Breast epithelium (tissue), 4 donors: ENCODE measurements at regions not wholly inside any gene's neighbourhood (a gene's known extent, or its start where the extent isn't known, plus 50 kb on each side); places are given as distances from the start of the nearest gene placed in this dataset.

Experiments
- DNase-seq, 2 donors: peaks; one replicate each; pipeline ENCODE4 v3.0.0-alpha.2; 2019; ENCODE audit warnings: low spot score in 2 of 2
- H3K27ac ChIP-seq, 2 donors: fragments of 200-600 bp; sonication (generic) in 1 of 2; one replicate each; pipeline ENCODE4 v1.5.1; 2016 to 2019; ENCODE audit warnings: mild to moderate bottlenecking in 1 of 2
- H3K27me3 ChIP-seq, 2 donors: fragments of 200-600 bp; sonication (generic) in 1 of 2; one replicate each; pipeline versions ENCODE4 v1.5.1 to v1.6.0; 2017 to 2019; ENCODE audit warnings: control low read depth in 1 of 2, mild to moderate bottlenecking in 1 of 2
- H3K36me3 ChIP-seq: fragments of 200-600 bp; one replicate; pipeline ENCODE4 v1.5.1; 2019
- H3K4me1 ChIP-seq, 2 donors: fragments of 200-600 bp; sonication (generic); one replicate each; pipeline ENCODE4 v1.5.1; 2016 to 2019; ENCODE audit warnings: control low read depth in 1 of 2
- H3K4me3 ChIP-seq, 3 donors: fragments of 200-600 bp; sonication (generic); 1 replicate in 2 of 3; 2 replicates in 1 of 3; pipeline ENCODE4 v1.5.1; 2016 to 2019; ENCODE audit warnings: mild to moderate bottlenecking in 3 of 3, moderate library complexity in 2 of 3
- H3K9me3 ChIP-seq, 2 donors: fragments of 200-600 bp; sonication (generic) in 1 of 2; one replicate each; pipeline ENCODE4 v1.5.1; 2016 to 2019; ENCODE audit warnings: control low read depth in 1 of 2
- POLR2A ChIP-seq: fragments of 450-650 bp; IDR thresholded peaks from one replicate; pipeline ENCODE4 v1.6.1; 2016; ENCODE audit warnings: antibody characterized with exemption, mild to moderate bottlenecking, moderate library complexity
- POLR2AphosphoS5 ChIP-seq, 3 donors: sonication (generic); formaldehyde crosslinking; IDR thresholded peaks; one replicate each; pipeline ENCODE4 v1.6.1; 2017; ENCODE audit warnings: antibody characterized with exemption in 3 of 3
- intact Hi-C: fragments of 100-400 bp; cut with DNase I; formaldehyde crosslinking; loops from one replicate; pipeline ENCODE4 v1.15.1; 2023; ENCODE audit warnings: low total_unique reads
- TF ChIP-seq, protein P1 (sequence below), 3 donors: fragments of 450-650 bp; IDR thresholded peaks; one replicate each; pipeline ENCODE4 v1.5.1; 2016 to 2017; ENCODE audit warnings: antibody characterized with exemption in 3 of 3, mild to moderate bottlenecking in 3 of 3, moderate library complexity in 3 of 3

DNA sequence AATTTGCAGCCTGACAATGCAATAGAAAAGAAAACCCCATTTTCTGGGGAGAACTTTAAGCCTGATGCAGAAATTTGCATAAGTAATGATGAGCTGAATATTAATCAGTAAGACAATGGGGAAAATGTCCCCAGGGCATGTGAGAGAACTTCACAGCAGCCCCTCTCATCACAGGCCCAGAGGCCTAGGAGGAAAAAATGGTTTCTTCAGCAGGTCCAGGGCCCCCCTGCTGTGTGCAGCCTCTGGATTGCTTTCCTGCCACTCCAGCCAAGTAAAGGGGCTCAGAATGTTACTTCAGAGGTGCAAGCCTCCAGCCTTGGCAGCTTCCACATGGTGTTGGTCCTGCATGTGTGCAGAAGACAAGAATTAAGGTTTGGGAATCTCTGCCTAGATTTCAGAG is 900.3 kb upstream of the ROBO1 start:
- Histone ChIP-seq H3K27me3 (no peaks in the 10 kb centered on the region), H3K27ac (no peak overlapping the region), H3K36me3 (no peaks in the 10 kb centered on the region), H3K4me3 (no peak overlapping the region), H3K4me1 (no peaks in the 10 kb centered on the region), H3K9me3 (peaks cover 14 to 17% of the 10 kb centered on the region in 2 donors)
- TF ChIP-seq, protein P1, sequence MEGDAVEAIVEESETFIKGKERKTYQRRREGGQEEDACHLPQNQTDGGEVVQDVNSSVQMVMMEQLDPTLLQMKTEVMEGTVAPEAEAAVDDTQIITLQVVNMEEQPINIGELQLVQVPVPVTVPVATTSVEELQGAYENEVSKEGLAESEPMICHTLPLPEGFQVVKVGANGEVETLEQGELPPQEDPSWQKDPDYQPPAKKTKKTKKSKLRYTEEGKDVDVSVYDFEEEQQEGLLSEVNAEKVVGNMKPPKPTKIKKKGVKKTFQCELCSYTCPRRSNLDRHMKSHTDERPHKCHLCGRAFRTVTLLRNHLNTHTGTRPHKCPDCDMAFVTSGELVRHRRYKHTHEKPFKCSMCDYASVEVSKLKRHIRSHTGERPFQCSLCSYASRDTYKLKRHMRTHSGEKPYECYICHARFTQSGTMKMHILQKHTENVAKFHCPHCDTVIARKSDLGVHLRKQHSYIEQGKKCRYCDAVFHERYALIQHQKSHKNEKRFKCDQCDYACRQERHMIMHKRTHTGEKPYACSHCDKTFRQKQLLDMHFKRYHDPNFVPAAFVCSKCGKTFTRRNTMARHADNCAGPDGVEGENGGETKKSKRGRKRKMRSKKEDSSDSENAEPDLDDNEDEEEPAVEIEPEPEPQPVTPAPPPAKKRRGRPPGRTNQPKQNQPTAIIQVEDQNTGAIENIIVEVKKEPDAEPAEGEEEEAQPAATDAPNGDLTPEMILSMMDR (IDR thresholded peaks at IDR 0.05), result no peak
- TF ChIP-seq POLR2AphosphoS5 (IDR thresholded peaks at IDR 0.05), result no peak
- no peak for TF ChIP-seq POLR2A
- no peak for DNase-seq
- intact Hi-C loops, result no loop called here

DNA sequence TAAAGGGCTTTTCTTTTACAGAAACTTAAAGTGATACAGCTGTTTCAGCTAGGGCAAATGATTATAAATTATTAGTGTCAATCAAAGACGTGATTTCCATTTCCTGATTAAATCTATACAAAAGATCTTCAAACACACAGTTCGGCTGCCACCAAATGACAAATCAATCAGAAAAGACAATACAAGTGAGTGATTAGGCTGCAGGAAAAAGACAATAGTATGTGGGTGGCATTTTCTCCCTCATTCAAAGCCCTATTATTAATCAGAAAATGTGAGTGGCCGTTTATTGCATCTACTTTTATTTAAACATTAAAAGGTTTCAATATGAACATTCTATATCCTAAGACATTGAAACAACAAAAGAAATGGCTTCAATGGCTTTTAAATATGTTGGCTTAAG is 895.6 kb upstream of the ROBO1 start:
- intact Hi-C loops, result no loop called here
- peaks cover 11 to 16% of the 10 kb centered on the region in 2 donors for H3K9me3 ChIP-seq
- TF ChIP-seq POLR2A, result no peak
- TF ChIP-seq, protein P1 (IDR thresholded peaks at IDR 0.05), result no peak
- no peak for TF ChIP-seq POLR2AphosphoS5 (IDR thresholded peaks at IDR 0.05)
- H3K36me3 ChIP-seq, result no peaks in the 10 kb centered on the region
- DNase-seq, result no peak
- no peaks in the 10 kb centered on the region for H3K4me1 ChIP-seq
- no peaks in the 10 kb centered on the region for H3K27me3 ChIP-seq
- H3K27ac ChIP-seq, result no peak overlapping the region
- H3K4me3 ChIP-seq, result no peak overlapping the region

DNA sequence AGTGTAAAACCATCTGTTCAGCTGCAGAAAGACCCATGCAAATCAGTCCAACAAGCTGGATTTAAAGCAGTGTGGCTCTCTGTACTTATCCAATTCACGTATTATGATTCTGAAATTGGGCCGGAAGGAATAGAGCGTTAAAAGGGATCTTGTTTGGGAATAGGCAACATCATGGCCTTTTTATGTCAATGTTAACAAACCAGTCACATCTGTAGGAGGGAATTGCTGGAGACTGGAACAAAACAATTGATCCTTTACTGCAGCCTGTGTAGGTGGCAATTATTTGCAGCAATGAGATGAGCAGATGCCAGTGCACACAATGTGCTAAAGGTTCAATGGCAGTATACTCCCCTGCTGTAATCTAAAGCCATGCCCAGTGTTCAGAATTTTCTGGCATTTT is 887.4 kb upstream of the ROBO1 start:
- H3K4me1 ChIP-seq, result no peaks in the 10 kb centered on the region
- H3K27ac ChIP-seq, result no peak overlapping the region
- peaks cover 4 to 5% of the 10 kb centered on the region in 2 donors for H3K9me3 ChIP-seq
- no peaks in the 10 kb centered on the region for H3K36me3 ChIP-seq
- intact Hi-C loops, result no loop called here
- no peak overlapping the region for H3K4me3 ChIP-seq
- no peaks in the 10 kb centered on the region for H3K27me3 ChIP-seq
- TF ChIP-seq POLR2AphosphoS5 (IDR thresholded peaks at IDR 0.05) (no peak), POLR2A (no peak)
- TF ChIP-seq, protein P1 (IDR thresholded peaks at IDR 0.05), result no peak
- DNase-seq, result no peak

DNA sequence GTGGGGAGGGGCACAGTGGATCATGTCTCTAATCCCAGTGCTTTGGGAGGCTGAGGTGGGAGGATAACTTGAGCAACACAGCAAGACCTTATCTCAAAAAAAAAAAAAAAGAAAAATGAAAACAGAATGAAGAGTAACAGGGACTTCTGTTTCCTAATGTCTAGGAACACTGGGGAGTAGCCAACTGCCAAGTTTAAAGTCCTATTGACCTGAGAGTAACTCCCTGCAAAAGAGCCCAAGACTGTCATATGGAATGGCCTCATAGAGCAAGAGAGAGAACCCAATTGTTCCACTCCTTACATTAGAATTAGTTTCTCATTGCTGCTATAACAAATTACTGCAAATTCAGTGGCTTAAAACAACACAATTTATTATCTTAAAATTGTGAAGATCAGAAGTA is 881.4 kb upstream of the ROBO1 start:
- no peak for DNase-seq
- Histone ChIP-seq H3K27me3 (no peaks in the 10 kb centered on the region), H3K27ac (no peak overlapping the region), H3K9me3 (peaks cover 4 to 5% of the 10 kb centered on the region in 2 donors), H3K36me3 (no peaks in the 10 kb centered on the region), H3K4me3 (no peak overlapping the region), H3K4me1 (no peaks in the 10 kb centered on the region)
- TF ChIP-seq, protein P1 (IDR thresholded peaks at IDR 0.05), result no peak
- TF ChIP-seq POLR2AphosphoS5 (IDR thresholded peaks at IDR 0.05) (no peak), POLR2A (no peak)
- intact Hi-C loops, result no loop called here

DNA sequence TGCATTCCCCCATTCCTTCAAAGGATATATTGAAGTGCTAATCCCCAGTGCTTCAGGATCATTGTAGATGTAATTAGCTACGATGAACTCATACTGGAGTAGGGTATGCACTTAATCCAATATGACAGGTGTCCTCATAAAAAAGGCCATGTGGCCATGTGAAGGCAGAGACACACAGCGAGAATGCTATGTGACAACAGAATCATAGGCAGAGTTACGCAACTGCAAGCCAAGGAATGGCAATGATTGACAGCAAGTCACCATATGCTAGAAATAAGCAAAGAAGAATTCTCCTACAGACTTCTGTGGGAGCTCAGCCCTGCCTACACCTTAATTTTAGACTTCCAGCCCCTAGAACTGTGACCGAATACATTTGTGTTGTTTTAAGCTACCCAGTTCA is 875.6 kb upstream of the ROBO1 start:
- no peak for TF ChIP-seq POLR2A
- no peak for TF ChIP-seq POLR2AphosphoS5 (IDR thresholded peaks at IDR 0.05)
- TF ChIP-seq, protein P1 (IDR thresholded peaks at IDR 0.05), result no peak
- intact Hi-C loops, result no loop called here
- Histone ChIP-seq H3K4me3 (no peak overlapping the region), H3K27ac (no peak overlapping the region), H3K4me1 (no peaks in the 10 kb centered on the region), H3K27me3 (no peaks in the 10 kb centered on the region), H3K36me3 (no peaks in the 10 kb centered on the region), H3K9me3 (no peaks in the 10 kb centered on the region)
- DNase-seq, result no peak
